ENCODE measurements at regions not wholly inside any gene's neighbourhood (a gene's known extent, or its start where the extent isn't known, plus 50 kb on each side); places are given as distances from the start of the nearest gene placed in this dataset.

- no peak for TF ChIP-seq CREM (IDR thresholded peaks at IDR 0.05; ENCODE audit: low read depth)
- TF ChIP-seq ZNF263 (CRISPR knock-in tag; IDR thresholded peaks at IDR 0.05; ENCODE audit: borderline replicate concordance): no peak
- TF ChIP-seq, protein P1, sequence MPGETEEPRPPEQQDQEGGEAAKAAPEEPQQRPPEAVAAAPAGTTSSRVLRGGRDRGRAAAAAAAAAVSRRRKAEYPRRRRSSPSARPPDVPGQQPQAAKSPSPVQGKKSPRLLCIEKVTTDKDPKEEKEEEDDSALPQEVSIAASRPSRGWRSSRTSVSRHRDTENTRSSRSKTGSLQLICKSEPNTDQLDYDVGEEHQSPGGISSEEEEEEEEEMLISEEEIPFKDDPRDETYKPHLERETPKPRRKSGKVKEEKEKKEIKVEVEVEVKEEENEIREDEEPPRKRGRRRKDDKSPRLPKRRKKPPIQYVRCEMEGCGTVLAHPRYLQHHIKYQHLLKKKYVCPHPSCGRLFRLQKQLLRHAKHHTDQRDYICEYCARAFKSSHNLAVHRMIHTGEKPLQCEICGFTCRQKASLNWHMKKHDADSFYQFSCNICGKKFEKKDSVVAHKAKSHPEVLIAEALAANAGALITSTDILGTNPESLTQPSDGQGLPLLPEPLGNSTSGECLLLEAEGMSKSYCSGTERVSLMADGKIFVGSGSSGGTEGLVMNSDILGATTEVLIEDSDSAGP (CRISPR knock-in tag; IDR thresholded peaks at IDR 0.05): no peak
- FAIRE-seq: no peak
Observed at GRCh38 chr3:6354653-6355052, 506.3 kb upstream of the GRM7 start.

GRCh38 chr3:6362406-6362805, 498.5 kb upstream of the GRM7 start:
- ChIA-PET CTCF (ENCODE audit: low intra/inter-chr PET ratio) (no interaction called here), POLR2A (no interaction called here)
- Histone ChIP-seq H3K27ac (ENCODE audit: extremely low read depth, low read depth, low read length) (no peak overlapping the region), H4K20me1 (replicated peaks; ENCODE audit: control insufficient read depth, insufficient read depth, low read length) (no peaks in the 10 kb centered on the region), H3K9me1 (ENCODE audit: control insufficient read depth, insufficient read depth, low read length) (no peaks in the 10 kb centered on the region), H3K4me1 (replicated peaks in 1 of 2; ENCODE audit: control insufficient read depth in 2 of 2, insufficient read depth in 2 of 2, low read length in 2 of 2) (no peaks in the 10 kb centered on the region), H3K79me2 (ENCODE audit: control insufficient read depth, insufficient read depth, low read length) (no peaks in the 10 kb centered on the region), H3K36me3 (ENCODE audit: control insufficient read depth, insufficient read depth, low read length) (no peaks in the 10 kb centered on the region), H3K4me2 (ENCODE audit: insufficient read depth, low read length) (no peak overlapping the region), H3K27me3 (ENCODE audit: control insufficient read depth in 2 of 2, insufficient read depth in 2 of 2, low read length in 2 of 2) (no peaks in the 10 kb centered on the region), H3K4me3 (no peak overlapping the region), H3K9me3 (replicated peaks; ENCODE audit: control insufficient read depth, insufficient read depth, low read depth, low read length) (no peaks in the 10 kb centered on the region), H2AFZ (ENCODE audit: low read depth, low read length) (no peak overlapping the region), H3K9ac (ENCODE audit: insufficient read depth in 1 of 2, low read depth in 2 of 2, low read length in 2 of 2) (no peak overlapping the region)
- no TSS peak for BruUV-seq (replicated peaks)
- FAIRE-seq: no peak
- 2% methylated on average over 4 of the region's 4 CpGs for WGBS (ENCODE audit: insufficient coverage, low coverage, missing lambda C conversion rate)
- TF ChIP-seq C11orf30 (IDR thresholded peaks at IDR 0.05; ENCODE audit: low read depth): 0 out of 2 replicates have a peak, but pooled peaks have one; percentile 14
- peak; percentile 79 for TF ChIP-seq ZNF316 (IDR thresholded peaks at IDR 0.05)
- no peak for TF ChIP-seq SUPT5H (IDR thresholded peaks at IDR 0.05)
- 0 out of 2 replicates have a peak, but pooled peaks have one; percentile 9 for TF ChIP-seq MAFF (IDR thresholded peaks at IDR 0.05; ENCODE audit: low read length)
- TF ChIP-seq DACH1 (IDR thresholded peaks at IDR 0.05; ENCODE audit: partially characterized antibody): no peak
- 0 out of 2 replicates have a peak, but pooled peaks have one; percentile 13 for TF ChIP-seq MAFG (tag; conservative IDR thresholded peaks at IDR 0.05)
- in situ Hi-C loops (cut with MboI) (no loop called here), intact Hi-C loops (cut with micrococcal nuclease) (no loop called here)
- no peak for ATAC-seq
- no peak for DNase-seq (ENCODE audit: extremely low read depth in 1 of 4, low spot score in 3 of 4)

More at GRCh38 chr3:6354653-6355052, 506.3 kb upstream of the GRM7 start:
- WGBS (ENCODE audit: insufficient coverage, low coverage, missing lambda C conversion rate): 0% methylated on average over 1 of the region's 1 CpG
- H3K79me2 ChIP-seq (ENCODE audit: control insufficient read depth, insufficient read depth, low read length): no peaks in the 10 kb centered on the region
- ATAC-seq: no peak
- H3K36me3 ChIP-seq (ENCODE audit: control insufficient read depth, insufficient read depth, low read length): no peaks in the 10 kb centered on the region
- intact Hi-C loops (cut with micrococcal nuclease): no loop called here
- no peak overlapping the region for H3K4me3 ChIP-seq
- H3K9me3 ChIP-seq (replicated peaks; ENCODE audit: control insufficient read depth, insufficient read depth, low read depth, low read length): no peaks in the 10 kb centered on the region
- H2AFZ ChIP-seq (ENCODE audit: low read depth, low read length): no peak overlapping the region
- no TSS peak for BruUV-seq (replicated peaks)
- ChIA-PET POLR2A (no interaction called here), CTCF (ENCODE audit: low intra/inter-chr PET ratio) (no interaction called here)
- no peaks in the 10 kb centered on the region for H3K9me1 ChIP-seq (ENCODE audit: control insufficient read depth, insufficient read depth, low read length)
- H4K20me1 ChIP-seq (replicated peaks; ENCODE audit: control insufficient read depth, insufficient read depth, low read length): no peaks in the 10 kb centered on the region
- no peak overlapping the region for H3K9ac ChIP-seq (ENCODE audit: insufficient read depth in 1 of 2, low read depth in 2 of 2, low read length in 2 of 2)
- DNase-seq (ENCODE audit: extremely low read depth in 1 of 4, low spot score in 3 of 4): no peak
- in situ Hi-C loops (cut with MboI): no loop called here
- no peaks in the 10 kb centered on the region for H3K4me1 ChIP-seq (replicated peaks in 1 of 2; ENCODE audit: control insufficient read depth in 2 of 2, insufficient read depth in 2 of 2, low read length in 2 of 2)
- no peak overlapping the region for H3K27ac ChIP-seq (ENCODE audit: extremely low read depth, low read depth, low read length)
- H3K4me2 ChIP-seq (ENCODE audit: insufficient read depth, low read length): no peak overlapping the region
- H3K27me3 ChIP-seq (ENCODE audit: control insufficient read depth in 2 of 2, insufficient read depth in 2 of 2, low read length in 2 of 2): no peaks in the 10 kb centered on the region
